Hepatocyte (in vitro differentiated cells): ENCODE measurements at regions not wholly inside any gene's neighbourhood (a gene's known extent, or its start where the extent isn't known, plus 50 kb on each side); places are given as distances from the start of the nearest gene placed in this dataset.

Source experiments
- CTCF ChIP-seq: fragments of 200-600 bp; sonication (generic); IDR thresholded peaks from 2 replicates; pipeline ENCODE4 v1.5.1; 2016; ENCODE audit warnings: antibody characterized with exemption, mild to moderate bottlenecking; ENCODE audit not compliant: poor library complexity
- EZH2 ChIP-seq: fragments of 200-600 bp; sonication (generic); IDR thresholded peaks from 2 replicates; pipeline ENCODE4 v1.6.1; 2016; ENCODE audit warnings: antibody characterized with exemption, mild to moderate bottlenecking, borderline replicate concordance

GRCh38 chr7:15932318-15932717 lies 245.8 kb upstream of the MEOX2 start:
- TF ChIP-seq CTCF (no peak), EZH2 (no peak)
